Testis (tissue), 2 donors: ENCODE measurements at regions not wholly inside any gene's neighbourhood (a gene's known extent, or its start where the extent isn't known, plus 50 kb on each side); places are given as distances from the start of the nearest gene placed in this dataset.
"Not testable (repeated sequence)": the region's sequence is repeated elsewhere in the genome, so short reads cannot be mapped to it uniquely, and the experiment has no call there.

Experiments used
- CTCF ChIP-seq, 3 experiments: fragments of 450-650 bp in 2 of 3; fragments of 200-600 bp in 1 of 3; sonication (generic) in 1 of 3; IDR thresholded peaks; one replicate each; pipeline ENCODE4 v1.5.1; 2016 to 2019; ENCODE audit warnings: antibody characterized with exemption in 3 of 3, mild to moderate bottlenecking in 2 of 3, moderate library complexity in 1 of 3
- POLR2A ChIP-seq: fragments of 450-650 bp; IDR thresholded peaks from one replicate; pipeline ENCODE4 v1.6.1; 2017; ENCODE audit warnings: antibody characterized with exemption, mild to moderate bottlenecking, moderate library complexity

- not testable (repeated sequence) for TF ChIP-seq CTCF (IDR thresholded peaks at IDR 0.05); POLR2A
Measured at GRCh38 chrX:71822314-71822713, 59.2 kb downstream of the CXorf49B start.
